GM10248 (cell line): ENCODE measurements at regions not wholly inside any gene's neighbourhood (a gene's known extent, or its start where the extent isn't known, plus 50 kb on each side); places are given as distances from the start of the nearest gene placed in this dataset.

Source experiments
- CTCF ChIA-PET: fragments of 300-600 bp; sonication (Branson Sonifier 250); formaldehyde crosslinking; extraction: SDS; loops from one replicate; lab custom pipeline; 2021; ENCODE audit warnings: antibody characterized with exemption; lab: Yijun Ruan, JAX
- POLR2A ChIA-PET: fragments of 350-650 bp; sonication (Branson Sonifier 250); formaldehyde crosslinking; extraction: SDS; loops from one replicate; lab custom pipeline; 2020; ENCODE audit warnings: antibody characterized with exemption; lab: Yijun Ruan, JAX
- DNase-seq: peaks from one replicate; pipeline ENCODE4 v3.0.0; 2012; ENCODE audit errors: extremely low spot score
- TF ChIP-seq, protein P1 (sequence below): IDR thresholded peaks from 2 replicates; pipeline ENCODE4 v1.5.1; 2012; ENCODE audit warnings: mild to moderate bottlenecking, low read depth; ENCODE audit errors: extremely low read depth, missing control alignments, control extremely low read depth

DNA sequence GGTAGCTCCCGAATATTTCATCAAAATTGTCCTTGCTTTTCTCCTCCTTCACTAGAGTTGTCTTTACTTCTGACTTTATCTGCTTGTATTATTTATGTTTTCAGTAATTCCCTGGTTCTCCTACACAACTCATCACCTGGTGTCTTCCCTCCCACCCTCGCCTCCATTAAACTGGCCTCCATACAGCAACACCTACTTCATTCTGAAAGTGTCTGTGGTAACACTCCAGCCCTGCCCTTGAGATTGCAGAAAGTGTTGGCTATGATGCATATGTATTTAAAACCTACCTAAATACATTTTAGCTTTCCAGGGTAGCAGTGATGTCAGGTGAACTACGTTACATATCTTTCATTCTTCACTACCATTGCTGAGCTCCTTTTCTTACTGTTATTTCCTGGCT lies 833.3 kb upstream of the LRRN3 start:
- TF ChIP-seq, protein P1, sequence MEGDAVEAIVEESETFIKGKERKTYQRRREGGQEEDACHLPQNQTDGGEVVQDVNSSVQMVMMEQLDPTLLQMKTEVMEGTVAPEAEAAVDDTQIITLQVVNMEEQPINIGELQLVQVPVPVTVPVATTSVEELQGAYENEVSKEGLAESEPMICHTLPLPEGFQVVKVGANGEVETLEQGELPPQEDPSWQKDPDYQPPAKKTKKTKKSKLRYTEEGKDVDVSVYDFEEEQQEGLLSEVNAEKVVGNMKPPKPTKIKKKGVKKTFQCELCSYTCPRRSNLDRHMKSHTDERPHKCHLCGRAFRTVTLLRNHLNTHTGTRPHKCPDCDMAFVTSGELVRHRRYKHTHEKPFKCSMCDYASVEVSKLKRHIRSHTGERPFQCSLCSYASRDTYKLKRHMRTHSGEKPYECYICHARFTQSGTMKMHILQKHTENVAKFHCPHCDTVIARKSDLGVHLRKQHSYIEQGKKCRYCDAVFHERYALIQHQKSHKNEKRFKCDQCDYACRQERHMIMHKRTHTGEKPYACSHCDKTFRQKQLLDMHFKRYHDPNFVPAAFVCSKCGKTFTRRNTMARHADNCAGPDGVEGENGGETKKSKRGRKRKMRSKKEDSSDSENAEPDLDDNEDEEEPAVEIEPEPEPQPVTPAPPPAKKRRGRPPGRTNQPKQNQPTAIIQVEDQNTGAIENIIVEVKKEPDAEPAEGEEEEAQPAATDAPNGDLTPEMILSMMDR: no peak
- DNase-seq: no peak
- POLR2A ChIA-PET: no interaction called here
- CTCF ChIA-PET: interaction anchor here (1.0 kb wide), 1 partner anchor 53 kb away, joined by 4 read pairs; no protein-coding TSS in a partner anchor

DNA sequence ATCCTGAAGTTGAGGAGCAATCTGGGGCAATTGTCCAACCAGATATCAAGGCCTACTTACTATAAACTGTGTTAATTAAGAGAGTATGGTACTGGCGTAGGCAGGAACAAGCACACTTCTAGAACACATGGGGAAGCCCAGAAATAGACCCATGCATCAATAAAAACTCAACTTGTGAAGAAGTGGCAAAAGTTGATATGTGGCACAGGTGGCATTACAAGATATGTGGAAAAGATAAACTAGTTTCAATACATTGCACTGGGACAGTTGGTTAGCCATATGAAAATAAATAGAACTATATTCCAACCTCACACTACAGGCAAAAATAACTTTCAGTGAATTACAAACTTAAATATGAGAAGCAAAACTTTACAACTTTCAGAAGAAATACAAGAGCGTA lies 828.7 kb upstream of the LRRN3 start:
- ChIA-PET POLR2A (no interaction called here), CTCF (no interaction called here)
- no peak for DNase-seq
- TF ChIP-seq, protein P1: no peak

DNA sequence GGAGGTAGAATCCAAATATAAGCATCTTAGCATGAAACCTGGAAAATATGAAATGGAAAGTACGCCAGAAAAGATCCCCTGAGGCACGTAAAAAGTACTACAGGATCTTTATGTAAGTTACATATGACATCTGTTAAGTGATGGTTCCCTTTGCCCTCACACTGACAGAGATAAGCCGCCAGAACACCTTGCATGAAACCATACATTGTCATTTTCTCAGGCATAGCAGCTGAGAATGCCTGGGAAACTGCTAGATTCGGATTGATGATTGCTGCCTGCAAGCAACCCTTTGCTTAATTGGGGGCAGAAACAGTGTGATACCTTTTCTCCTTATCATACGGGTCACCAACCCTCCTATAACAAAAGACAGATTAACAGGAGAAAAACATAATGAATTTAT lies 826.6 kb upstream of the LRRN3 start:
- ChIA-PET POLR2A (no interaction called here), CTCF (no interaction called here)
- DNase-seq: no peak
- TF ChIP-seq, protein P1: no peak

GRCh38 chr7:110281362-110281761 lies 809.6 kb upstream of the LRRN3 start:
- no peak for DNase-seq

DNA sequence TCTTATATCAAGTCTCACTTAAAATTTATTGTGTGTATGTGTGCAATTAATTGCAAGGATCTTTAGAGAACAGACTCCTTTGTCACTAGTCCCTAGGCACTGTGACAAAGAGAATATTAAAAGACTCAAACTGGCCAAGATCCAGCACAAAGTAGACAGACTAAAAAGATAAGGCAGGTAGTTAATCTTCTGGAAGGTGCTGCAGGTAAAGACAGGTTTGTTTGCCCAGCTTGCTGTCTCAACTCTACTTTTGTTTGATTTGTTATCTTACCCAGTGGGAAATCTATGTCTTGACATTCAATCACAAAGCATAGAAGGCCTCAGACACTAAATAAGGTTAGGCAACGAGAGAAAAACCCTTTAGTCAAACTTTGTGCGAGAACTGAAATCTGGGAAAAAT lies 807.9 kb upstream of the LRRN3 start:
- TF ChIP-seq, protein P1: no peak
- POLR2A ChIA-PET: no interaction called here
- DNase-seq: no peak
- CTCF ChIA-PET: no interaction called here

More at GRCh38 chr7:110281362-110281761, 809.6 kb upstream of the LRRN3 start:
- ChIA-PET CTCF (interaction anchor here (1.0 kb wide), 1 partner anchor 18 kb away, joined by 3 read pairs; no protein-coding TSS in a partner anchor), POLR2A (no interaction called here)
- TF ChIP-seq, protein P1: no peak

DNA sequence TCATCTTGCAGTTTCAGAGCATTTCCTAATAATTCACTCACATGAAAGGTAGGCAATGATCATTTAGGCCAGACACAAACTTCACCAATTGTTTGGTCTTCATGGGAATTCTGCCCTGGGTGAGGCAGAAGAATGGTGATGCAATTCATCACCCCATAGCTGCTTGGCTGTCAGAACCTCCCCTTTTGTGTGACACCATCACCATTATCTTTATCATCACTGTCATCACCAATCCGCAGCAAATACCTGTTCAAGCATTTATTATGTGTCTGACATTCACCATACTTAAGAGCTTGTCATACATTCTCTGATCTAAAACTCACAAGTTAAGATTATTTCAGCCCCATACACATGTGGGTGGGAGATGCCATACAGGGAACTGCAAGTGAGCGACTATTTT lies 799.5 kb upstream of the LRRN3 start:
- ChIA-PET CTCF (interaction anchor here (0.7 kb wide), 1 partner anchor 12 kb away, joined by 3 read pairs; no protein-coding TSS in a partner anchor), POLR2A (no interaction called here)
- no peak for DNase-seq
- TF ChIP-seq, protein P1: no peak
